NT2/D1 (cell line): ENCODE measurements at regions not wholly inside any gene's neighbourhood (a gene's known extent, or its start where the extent isn't known, plus 50 kb on each side); places are given as distances from the start of the nearest gene placed in this dataset.

ENCODE experiments used
- SUZ12 ChIP-seq: IDR thresholded peaks from 2 replicates; pipeline ENCODE4 v1.6.1; 2011; ENCODE audit not compliant: insufficient read length, insufficient read depth; ENCODE audit errors: extremely low read depth
- YY1 ChIP-seq: IDR thresholded peaks from 2 replicates; pipeline ENCODE4 v1.6.1; 2011; ENCODE audit not compliant: insufficient read length, insufficient read depth
- ZNF274 ChIP-seq: IDR thresholded peaks from 2 replicates; pipeline ENCODE4 v1.6.1; 2011; ENCODE audit warnings: mild to moderate bottlenecking, low read depth, low read length

DNA sequence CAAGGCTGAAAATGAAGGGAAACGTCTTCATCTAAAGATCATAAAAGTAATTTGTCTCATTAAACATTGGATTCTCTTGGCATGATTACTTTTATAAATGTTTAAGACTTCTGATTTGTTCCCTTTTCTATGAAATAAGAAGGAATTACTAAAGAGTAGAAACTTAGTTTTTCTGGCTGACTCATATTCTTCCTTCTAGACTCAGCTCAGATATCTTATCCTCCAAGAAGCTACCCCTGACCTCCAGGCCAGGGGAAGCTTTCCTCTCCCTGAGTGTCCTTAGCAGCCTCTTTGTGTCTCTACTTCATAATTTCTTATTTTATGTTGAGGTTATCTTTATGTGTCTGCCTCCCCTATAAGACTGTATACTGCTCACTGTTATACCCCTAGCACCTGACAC is 291.9 kb upstream of the STT3B start:
- no peak for TF ChIP-seq SUZ12
- no peak for TF ChIP-seq ZNF274
- TF ChIP-seq YY1, result no peak
